Right atrium auricular region (tissue), 2 donors: ENCODE measurements at regions not wholly inside any gene's neighbourhood (a gene's known extent, or its start where the extent isn't known, plus 50 kb on each side); places are given as distances from the start of the nearest gene placed in this dataset.

Source experiments
- DNase-seq: peaks from one replicate; pipeline ENCODE4 v3.0.0-alpha.2; 2019; ENCODE audit warnings: low spot score
- H3K27ac ChIP-seq, 2 donors: fragments of 200-600 bp; sonication (generic); 1 replicate in 1 of 2; 2 replicates in 1 of 2; pipeline ENCODE4 v1.5.1; 2016 to 2019
- H3K27me3 ChIP-seq, 2 donors: fragments of 200-600 bp; sonication (generic); one replicate each; pipeline versions ENCODE4 v1.5.1 to v1.6.0; 2017 to 2019
- H3K36me3 ChIP-seq: fragments of 200-600 bp; sonication (generic); one replicate; pipeline ENCODE4 v1.5.1; 2016
- H3K4me1 ChIP-seq, 2 donors: fragments of 200-600 bp; sonication (generic); one replicate each; pipeline versions ENCODE4 v1.5.1 to v1.6.0; 2017 to 2019
- H3K4me3 ChIP-seq, 2 donors: fragments of 200-600 bp; sonication (generic); 1 replicate in 1 of 2; 2 replicates in 1 of 2; pipeline ENCODE4 v1.5.1; 2017 to 2019; ENCODE audit warnings: mild to moderate bottlenecking in 1 of 2, moderate library complexity in 1 of 2
- H3K9me3 ChIP-seq, 2 donors: fragments of 200-600 bp; sonication (generic); one replicate each; pipeline ENCODE4 v1.5.1; 2019
- CTCF ChIP-seq, 2 donors: fragments of 200-600 bp; sonication (generic); IDR thresholded peaks; one replicate each; pipeline ENCODE4 v1.5.1; 2019; ENCODE audit warnings: antibody characterized with exemption in 2 of 2

- H3K4me3 ChIP-seq = no peak overlapping the region
- peaks cover 0 to 4% of the 10 kb centered on the region in 2 donors for H3K9me3 ChIP-seq
- no peak for TF ChIP-seq CTCF (IDR thresholded peaks at IDR 0.05)
- no peak overlapping the region for H3K27ac ChIP-seq
- no peaks in the 10 kb centered on the region for H3K36me3 ChIP-seq
- no peaks in the 10 kb centered on the region for H3K27me3 ChIP-seq
- no peak for DNase-seq
- H3K4me1 ChIP-seq = no peaks in the 10 kb centered on the region
Observed at GRCh38 chr3:96086018-96086417, 728.4 kb upstream of the EPHA6 start.

- no peak for TF ChIP-seq CTCF (IDR thresholded peaks at IDR 0.05)
- Histone ChIP-seq H3K27me3 (no peaks in the 10 kb centered on the region), H3K4me1 (no peaks in the 10 kb centered on the region), H3K27ac (no peak overlapping the region), H3K4me3 (no peak overlapping the region), H3K9me3 (no peaks in the 10 kb centered on the region), H3K36me3 (no peaks in the 10 kb centered on the region)
- no peak for DNase-seq
Observed at GRCh38 chr3:96101006-96101560, 713.3 kb upstream of the EPHA6 start.

- H3K4me3 ChIP-seq = no peak overlapping the region
- no peak for DNase-seq
- no peaks in the 10 kb centered on the region for H3K36me3 ChIP-seq
- H3K4me1 ChIP-seq = no peaks in the 10 kb centered on the region
- H3K27ac ChIP-seq = no peak overlapping the region
- no peaks in the 10 kb centered on the region for H3K9me3 ChIP-seq
- H3K27me3 ChIP-seq = no peaks in the 10 kb centered on the region
- no peak for TF ChIP-seq CTCF (IDR thresholded peaks at IDR 0.05)
Observed at GRCh38 chr3:96106701-96107100, 707.7 kb upstream of the EPHA6 start.
